ENCODE measurements at regions not wholly inside any gene's neighbourhood (a gene's known extent, or its start where the extent isn't known, plus 50 kb on each side); places are given as distances from the start of the nearest gene placed in this dataset.

- TF ChIP-seq ZHX1 (conservative IDR thresholded peaks at IDR 0.05; ENCODE audit: low read length) (no peak), ARID3B (CRISPR knock-in tag; IDR thresholded peaks at IDR 0.05; ENCODE audit: borderline replicate concordance) (no peak), MYBL2 (IDR thresholded peaks at IDR 0.05; ENCODE audit: low read depth) (no peak), MYBL2 (CRISPR knock-in tag; IDR thresholded peaks at IDR 0.05; ENCODE audit: borderline replicate concordance) (no peak), ZNF165 (CRISPR knock-in tag; IDR thresholded peaks at IDR 0.05; ENCODE audit: borderline replicate concordance) (no peak), SRSF9 (IDR thresholded peaks at IDR 0.05; ENCODE audit: borderline replicate concordance, low read depth, low read length) (no peak), RAD21 (CRISPR knock-in tag; conservative IDR thresholded peaks at IDR 0.05 in 1 of 2, IDR thresholded peaks at IDR 0.05 in 1 of 2) (no peak), TFAM (CRISPR knock-in tag; conservative IDR thresholded peaks at IDR 0.05) (no peak), ZNF12 (CRISPR knock-in tag; IDR thresholded peaks at IDR 0.05) (no peak)
Observed at GRCh38 chr2:14557111-14557510, 75.4 kb upstream of the LRATD1 start (continued).
